OCI-LY7 (cell line): ENCODE measurements at regions not wholly inside any gene's neighbourhood (a gene's known extent, or its start where the extent isn't known, plus 50 kb on each side); places are given as distances from the start of the nearest gene placed in this dataset.

Experiments
- CTCF ChIP-seq: fragments of 200-600 bp; sonication (generic); conservative IDR thresholded peaks from 2 replicates; pipeline ENCODE4 v1.5.1; 2014; ENCODE audit warnings: mild to moderate bottlenecking, antibody characterized with exemption, low read length, moderate library complexity, mixed read lengths
- EZH2phosphoT487 ChIP-seq: fragments of 200-600 bp; sonication (generic); IDR thresholded peaks from 2 replicates; pipeline ENCODE4 v1.6.1; 2018; ENCODE audit warnings: low read depth, borderline replicate concordance, mild to moderate bottlenecking, mixed run types, antibody characterized with exemption, low read length, moderate library complexity, mixed read lengths

DNA sequence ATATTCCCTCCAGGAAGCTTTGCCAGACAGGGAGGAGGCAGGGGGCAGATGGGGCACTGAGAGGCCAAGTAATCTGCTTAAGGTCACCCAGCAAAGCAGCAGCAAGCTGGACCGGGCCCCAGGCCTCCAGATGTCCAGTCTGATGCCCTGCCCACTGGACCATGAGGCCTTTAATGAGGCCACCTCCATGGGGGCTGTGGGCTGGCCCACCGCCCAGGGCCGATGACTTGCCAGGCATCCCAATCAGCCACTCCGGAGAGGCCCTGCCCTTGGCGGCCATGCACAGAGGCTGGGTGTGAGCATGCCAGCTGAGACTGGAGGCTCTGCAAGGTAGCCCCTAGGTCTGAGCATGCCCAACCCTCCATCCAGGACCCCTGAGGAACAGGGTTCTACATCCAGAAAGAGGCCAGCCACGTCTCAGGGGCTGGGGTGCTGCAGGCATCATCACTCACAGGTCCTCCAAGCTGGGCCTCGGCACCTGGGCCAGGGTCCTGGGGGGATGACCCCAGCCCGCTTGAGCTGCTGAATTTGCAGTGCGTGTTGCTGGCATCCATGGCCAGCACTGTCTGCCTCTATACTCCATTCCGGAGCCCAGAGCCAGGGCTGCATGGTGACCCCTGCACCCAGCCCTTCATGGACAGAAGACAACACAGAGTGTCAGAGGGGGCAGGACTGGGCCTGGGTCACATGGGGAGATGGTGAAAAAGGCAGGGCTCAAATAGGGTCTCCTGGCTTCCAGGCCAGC, 164.2 kb downstream of the INHBB start:
- TF ChIP-seq CTCF (no peak), EZH2phosphoT487 (no peak)
